MM.1S (cell line): ENCODE measurements at regions not wholly inside any gene's neighbourhood (a gene's known extent, or its start where the extent isn't known, plus 50 kb on each side); places are given as distances from the start of the nearest gene placed in this dataset.

Experiments
- EZH2 ChIP-seq: fragments of 300-600 bp; sonication (generic); optimal IDR thresholded peaks from 2 replicates; pipeline ENCODE3; 2017; ENCODE audit warnings: low read depth, mild to moderate bottlenecking, antibody characterized with exemption, low read length, mixed read lengths
- EZH2phosphoT487 ChIP-seq: fragments of 300-600 bp; sonication (generic); IDR thresholded peaks from 2 replicates; pipeline ENCODE4 v1.6.1; 2018; ENCODE audit warnings: antibody characterized with exemption, low read length
- TF ChIP-seq, protein P1 (sequence below): fragments of 300-600 bp; sonication (generic); IDR thresholded peaks from 2 replicates; pipeline ENCODE4 v1.5.1; 2016; ENCODE audit warnings: antibody characterized with exemption, low read length, mixed read lengths

DNA sequence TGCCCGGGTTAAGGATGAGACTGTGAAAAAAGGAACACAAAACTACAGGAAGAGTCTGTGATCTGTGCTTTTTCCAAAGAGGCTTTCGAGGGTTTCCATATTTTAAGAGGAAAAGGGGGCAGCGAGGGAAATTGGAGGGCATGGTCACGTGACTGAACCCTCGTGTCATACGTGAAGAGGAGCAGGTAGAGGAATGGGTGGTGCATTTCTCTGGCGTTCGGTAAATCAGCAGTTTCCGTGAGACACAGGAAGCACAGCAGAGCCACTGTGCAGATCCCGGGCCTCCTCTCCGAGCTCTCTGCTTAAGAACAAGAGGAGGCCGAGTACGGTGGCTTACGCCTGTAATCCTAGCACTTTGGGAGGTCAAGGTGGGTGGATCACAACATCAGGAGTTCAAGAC, 219.7 kb downstream of the NDUFA10 start:
- no peak for TF ChIP-seq EZH2
- TF ChIP-seq, protein P1, sequence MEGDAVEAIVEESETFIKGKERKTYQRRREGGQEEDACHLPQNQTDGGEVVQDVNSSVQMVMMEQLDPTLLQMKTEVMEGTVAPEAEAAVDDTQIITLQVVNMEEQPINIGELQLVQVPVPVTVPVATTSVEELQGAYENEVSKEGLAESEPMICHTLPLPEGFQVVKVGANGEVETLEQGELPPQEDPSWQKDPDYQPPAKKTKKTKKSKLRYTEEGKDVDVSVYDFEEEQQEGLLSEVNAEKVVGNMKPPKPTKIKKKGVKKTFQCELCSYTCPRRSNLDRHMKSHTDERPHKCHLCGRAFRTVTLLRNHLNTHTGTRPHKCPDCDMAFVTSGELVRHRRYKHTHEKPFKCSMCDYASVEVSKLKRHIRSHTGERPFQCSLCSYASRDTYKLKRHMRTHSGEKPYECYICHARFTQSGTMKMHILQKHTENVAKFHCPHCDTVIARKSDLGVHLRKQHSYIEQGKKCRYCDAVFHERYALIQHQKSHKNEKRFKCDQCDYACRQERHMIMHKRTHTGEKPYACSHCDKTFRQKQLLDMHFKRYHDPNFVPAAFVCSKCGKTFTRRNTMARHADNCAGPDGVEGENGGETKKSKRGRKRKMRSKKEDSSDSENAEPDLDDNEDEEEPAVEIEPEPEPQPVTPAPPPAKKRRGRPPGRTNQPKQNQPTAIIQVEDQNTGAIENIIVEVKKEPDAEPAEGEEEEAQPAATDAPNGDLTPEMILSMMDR, result no peak
- TF ChIP-seq EZH2phosphoT487, result no peak
